Jurkat, Clone E6-1 (cell line): ENCODE measurements at regions not wholly inside any gene's neighbourhood (a gene's known extent, or its start where the extent isn't known, plus 50 kb on each side); places are given as distances from the start of the nearest gene placed in this dataset.

Source experiments
- DNase-seq: peaks from one replicate; pipeline ENCODE4 v3.0.0-alpha.2; 2011; ENCODE audit warnings: low read depth, low spot score
- H3K4me3 ChIP-seq: 2 replicates; pipeline ENCODE4 v1.5.1; 2011; ENCODE audit warnings: mild to moderate bottlenecking, low read length, control low read depth, moderate library complexity

DNA sequence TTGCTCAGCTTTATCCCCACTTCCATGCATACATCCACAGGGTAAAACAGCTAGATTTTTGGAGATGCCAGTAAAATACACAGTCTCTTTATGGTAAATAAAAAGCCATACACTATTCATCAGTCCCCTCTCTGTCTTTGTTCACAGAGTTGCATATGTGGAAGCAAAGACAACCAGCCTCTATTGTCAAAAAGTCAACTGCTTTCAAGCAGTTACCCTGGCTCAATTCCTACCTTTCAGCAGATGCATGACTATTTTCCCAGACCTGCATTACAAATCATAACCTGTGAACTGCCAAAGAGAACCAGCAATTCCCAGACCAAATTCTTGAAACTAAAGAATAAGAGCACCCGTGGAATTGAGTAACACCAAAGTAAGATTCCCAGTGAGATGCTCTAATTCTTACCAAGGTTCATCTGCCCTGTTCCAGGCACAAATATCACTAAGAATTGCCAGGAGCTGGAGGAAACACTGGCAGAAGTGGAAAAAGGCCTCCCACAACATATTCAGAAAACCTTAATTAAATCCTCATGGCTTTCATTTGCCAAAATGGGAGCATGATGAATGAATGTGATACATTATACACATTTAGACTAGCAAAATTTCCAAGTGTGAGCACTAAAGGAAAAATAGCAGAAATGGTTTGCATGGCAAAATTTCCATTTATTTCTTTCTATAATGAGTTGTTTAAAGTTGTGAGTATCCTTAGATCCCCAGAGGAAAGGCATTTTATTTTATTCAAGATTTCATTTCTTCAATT lies 391.2 kb upstream of the ADGRL3 start:
- DNase-seq: no peak

DNA sequence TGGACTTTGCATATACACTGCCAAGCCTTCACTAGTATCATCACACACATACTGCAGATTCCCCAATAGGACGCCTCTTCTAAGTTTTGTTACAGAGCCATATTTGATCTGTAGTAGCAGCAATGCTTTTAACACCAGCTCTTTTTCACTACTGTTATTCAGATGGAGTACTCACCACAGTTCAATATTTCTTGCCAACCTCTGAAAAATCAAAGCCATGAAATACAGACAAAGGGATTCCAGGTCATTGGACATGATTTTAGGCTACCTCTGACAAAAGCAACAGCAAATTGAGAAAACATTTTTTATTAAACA lies 390.7 kb upstream of the ADGRL3 start:
- no peak overlapping the region for H3K4me3 ChIP-seq
- no peak for DNase-seq

More for the DNA sequence above, 391.2 kb upstream of the ADGRL3 start:
- no peak overlapping the region for H3K4me3 ChIP-seq

DNA sequence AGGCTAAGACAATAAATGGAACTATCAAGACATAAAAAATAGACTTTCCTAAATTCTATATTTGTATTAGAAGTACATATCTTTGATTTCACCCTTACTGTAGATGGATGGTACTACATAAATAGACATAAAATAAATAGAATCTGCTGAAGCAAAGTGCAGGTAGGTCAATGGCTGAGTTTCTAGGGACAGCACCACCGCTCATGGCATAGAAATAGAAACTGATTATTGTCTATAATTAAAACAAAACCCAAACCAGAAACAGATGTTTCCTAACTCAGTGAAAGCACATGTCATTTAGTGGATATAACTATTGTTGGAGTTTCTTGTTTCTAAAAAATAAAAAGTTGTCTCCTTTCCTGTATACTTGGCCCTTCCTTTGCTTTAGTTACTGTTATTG lies 387.3 kb upstream of the ADGRL3 start:
- DNase-seq: no peak
- H3K4me3 ChIP-seq: no peak overlapping the region

DNA sequence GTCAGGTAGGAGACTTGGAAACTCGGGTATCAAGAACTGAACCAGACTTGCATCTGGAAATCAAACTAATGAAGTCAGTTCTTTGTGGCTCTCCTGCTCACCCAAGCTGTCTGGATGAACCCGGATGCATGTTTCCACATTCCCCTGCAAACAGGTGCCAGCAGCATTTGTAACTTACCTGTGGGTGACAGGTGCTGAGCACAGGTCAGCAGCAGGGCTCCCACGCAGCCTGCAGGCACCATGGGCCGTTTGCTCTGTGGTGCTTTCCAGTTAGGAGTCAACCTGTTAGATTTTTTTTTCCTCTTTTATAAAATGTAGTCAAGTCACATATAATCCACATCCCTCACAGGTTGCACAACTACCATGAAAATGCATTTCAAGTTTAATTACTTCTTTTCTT lies 385.6 kb upstream of the ADGRL3 start:
- no peak for DNase-seq
- H3K4me3 ChIP-seq: no peak overlapping the region

DNA sequence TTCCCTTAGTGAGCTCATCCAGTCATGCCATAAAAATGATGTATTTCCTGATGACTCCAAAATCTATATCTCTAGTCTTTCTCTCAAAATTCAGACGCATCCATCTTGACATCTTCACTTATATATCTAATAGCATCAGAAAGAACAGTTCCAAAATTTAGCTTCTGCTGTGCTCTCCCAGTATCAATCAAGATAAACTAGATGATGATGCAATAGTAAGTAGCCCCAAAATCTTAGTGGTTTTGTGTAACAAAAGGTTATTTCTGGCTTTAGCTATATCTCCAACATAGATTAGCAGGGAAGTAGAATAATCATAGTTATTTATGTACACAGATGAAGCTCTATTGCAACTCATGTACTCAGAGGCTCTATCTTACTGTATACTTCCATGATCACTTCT lies 382.5 kb upstream of the ADGRL3 start:
- DNase-seq: no peak
- no peak overlapping the region for H3K4me3 ChIP-seq

DNA sequence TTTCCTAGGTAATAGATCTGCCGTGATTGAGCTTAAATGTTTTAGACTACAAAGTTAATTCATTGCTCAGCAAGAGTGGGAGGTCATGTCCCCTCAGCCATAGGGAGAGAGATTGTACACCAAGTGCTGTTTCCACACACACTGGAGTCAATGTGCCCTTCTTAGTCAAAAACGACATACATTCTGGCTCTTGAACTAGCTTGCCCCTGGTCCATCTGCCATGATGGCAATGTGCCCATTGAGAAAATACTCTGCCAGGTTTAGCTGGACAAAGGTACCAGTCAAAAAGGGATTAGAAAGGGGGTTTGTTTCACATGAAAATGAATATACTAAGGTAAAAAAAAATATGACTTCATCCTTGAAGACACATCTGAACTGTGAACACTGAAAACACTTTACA lies 377.1 kb upstream of the ADGRL3 start:
- DNase-seq: no peak
- H3K4me3 ChIP-seq: no peak overlapping the region

DNA sequence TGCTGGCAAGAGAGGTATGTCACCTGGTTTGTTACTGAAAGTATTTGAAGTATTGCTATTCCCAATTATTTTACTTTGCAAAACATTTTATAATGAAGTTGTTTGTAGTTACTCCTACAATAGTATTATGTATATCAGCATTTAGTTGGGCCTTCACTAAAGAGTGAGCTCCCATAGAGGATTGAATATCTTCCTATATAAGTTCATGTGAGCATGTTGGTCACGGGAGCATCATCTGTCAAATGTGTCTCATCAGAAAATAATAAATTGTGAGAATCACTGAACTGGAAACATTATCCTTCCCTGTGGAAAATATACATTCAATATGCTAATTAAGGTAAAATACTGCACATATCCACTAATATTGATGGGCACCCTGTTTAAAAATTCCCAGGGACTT lies 360.1 kb upstream of the ADGRL3 start:
- no peak for DNase-seq
- H3K4me3 ChIP-seq: no peak overlapping the region

DNA sequence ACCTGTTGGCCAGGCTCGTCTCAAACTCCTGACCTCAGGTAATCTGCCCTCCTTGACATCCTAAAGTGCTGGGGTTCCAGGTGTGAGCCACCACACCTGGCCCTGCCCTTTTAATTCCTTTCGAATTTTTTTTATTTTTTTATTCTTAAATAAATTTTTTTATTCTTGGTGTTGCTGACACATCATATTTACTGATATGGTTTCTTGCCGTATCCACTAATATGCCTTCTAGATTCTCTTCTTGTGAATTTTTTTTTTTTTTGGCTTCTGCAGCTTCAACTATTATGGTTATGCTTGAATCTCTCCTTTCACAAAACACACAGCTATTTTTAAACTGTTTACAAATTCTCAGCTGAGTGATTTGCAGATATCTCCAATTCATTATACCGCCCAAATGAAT lies 353.4 kb upstream of the ADGRL3 start:
- H3K4me3 ChIP-seq: no peak overlapping the region
- no peak for DNase-seq

DNA sequence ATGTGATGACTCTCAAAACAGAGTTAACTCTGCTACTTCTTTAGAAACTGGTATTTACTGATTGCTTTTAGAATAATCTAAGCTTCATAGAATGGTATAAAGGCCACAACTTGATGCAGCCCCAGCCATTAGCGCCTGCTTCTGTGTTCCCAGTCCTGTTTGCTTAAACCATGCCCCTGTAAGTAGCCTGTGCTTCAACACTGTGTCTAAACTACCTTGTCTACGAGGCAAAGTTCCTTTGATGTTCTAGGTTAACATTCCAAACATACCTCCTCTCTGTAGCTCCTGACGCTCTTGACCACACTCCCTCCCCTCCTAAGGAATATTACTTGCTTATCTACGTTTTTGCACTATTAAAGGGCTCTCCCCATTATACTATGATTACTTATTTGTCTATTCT lies 352.5 kb upstream of the ADGRL3 start:
- DNase-seq: no peak

DNA sequence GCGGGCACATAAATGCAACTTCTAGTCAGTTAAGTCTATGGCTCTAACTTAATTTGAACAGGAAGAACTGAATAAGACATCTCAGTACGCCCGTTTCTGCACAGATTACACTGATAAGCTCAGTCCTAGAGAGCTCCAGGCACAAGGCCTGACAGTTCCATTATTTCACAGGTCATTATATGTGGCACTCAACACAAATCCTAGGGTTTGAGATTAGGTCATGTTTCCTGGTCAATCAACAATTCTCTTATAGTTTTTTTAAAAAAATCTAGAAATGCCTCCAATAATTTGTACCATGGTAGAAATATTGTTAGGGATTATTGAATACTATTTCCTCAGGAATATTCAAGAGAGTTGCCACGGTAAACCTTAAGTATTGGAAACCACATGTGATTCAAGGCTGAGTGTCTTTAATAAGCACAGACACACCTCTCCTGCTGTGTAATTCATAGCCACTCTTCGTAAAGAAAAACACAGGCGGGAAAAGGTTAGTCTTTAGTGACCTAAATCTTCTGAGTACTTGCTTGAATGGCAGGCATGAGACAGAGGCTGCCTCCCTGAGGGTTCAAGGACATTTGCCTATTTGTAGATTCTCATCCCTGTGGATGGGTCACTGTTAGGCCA lies 342.9 kb upstream of the ADGRL3 start:
- H3K4me3 ChIP-seq: no peak overlapping the region
- DNase-seq: no peak

More for the DNA sequence above, 352.5 kb upstream of the ADGRL3 start:
- H3K4me3 ChIP-seq: no peak overlapping the region

DNA sequence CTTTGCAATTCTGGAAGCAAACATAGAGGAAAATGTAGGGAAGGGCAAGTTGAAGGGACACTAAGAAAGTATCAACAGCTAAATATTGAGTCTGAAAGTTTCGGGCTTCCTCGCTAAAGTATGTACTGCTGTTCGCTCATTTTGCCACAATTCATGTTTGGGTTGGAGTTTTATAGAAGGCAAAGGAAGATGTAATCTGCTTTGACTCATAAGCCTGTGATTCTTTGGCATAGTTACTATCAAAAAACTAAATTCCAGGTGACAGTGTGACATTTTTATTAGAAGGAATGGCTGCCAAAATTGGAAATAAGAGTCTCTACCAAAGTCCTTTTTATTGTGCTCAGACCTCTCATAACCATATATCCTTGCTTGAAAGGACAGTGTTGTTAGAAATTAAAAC lies 336.7 kb upstream of the ADGRL3 start:
- no peak overlapping the region for H3K4me3 ChIP-seq
- no peak for DNase-seq

DNA sequence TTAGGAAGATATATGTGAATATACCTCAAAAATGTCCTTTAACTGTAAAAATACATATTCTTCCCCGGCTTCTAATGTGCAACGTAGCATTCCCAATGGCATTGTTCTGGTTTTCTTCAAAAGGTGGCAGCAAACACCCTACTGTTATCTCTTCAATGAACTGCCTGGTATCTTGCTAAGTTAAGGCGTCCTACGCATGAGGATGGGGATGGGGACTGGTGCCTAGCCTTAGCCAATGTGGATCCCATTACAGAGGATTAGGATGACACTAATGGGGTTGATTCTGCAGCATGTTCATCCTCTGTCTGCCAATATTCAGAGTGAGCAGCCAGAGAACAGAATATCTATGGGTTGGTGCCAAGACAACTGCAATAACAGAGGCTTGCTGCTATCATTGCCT lies 334.9 kb upstream of the ADGRL3 start:
- no peak overlapping the region for H3K4me3 ChIP-seq
- DNase-seq: no peak

DNA sequence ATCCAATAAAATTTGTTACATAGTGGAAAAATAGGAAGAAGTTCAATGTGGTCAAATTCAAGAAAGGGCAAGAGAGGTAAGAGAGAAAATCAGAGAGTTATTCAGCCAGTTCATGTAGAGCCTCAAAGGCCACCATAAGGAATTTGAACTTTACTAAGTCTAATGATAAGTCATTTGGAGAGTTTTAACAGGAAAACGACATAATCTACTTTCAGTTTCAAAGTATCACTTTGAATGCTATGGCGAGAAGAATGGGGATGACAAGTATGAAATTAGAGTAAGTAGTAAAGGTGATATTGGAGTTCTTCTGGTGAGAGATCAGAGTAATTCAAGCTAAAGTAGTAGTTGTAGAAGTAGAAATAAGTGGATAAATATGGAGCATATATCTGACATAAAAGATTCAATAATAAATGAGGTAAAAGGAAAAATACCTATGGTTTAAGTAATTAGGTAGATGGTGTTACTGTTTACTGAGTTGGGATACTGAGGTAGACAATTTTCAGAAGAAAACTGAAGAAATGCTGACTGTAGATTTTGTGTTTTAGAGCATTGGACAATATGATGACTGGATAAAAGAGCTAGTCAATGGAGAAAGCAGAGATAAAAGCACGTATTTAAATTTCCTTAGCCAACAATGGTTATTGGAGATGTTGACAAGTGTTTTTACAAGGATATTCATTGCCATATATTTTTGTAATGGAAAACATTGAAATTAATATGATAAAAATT lies 331.7 kb upstream of the ADGRL3 start:
- no peak overlapping the region for H3K4me3 ChIP-seq
- DNase-seq: no peak

DNA sequence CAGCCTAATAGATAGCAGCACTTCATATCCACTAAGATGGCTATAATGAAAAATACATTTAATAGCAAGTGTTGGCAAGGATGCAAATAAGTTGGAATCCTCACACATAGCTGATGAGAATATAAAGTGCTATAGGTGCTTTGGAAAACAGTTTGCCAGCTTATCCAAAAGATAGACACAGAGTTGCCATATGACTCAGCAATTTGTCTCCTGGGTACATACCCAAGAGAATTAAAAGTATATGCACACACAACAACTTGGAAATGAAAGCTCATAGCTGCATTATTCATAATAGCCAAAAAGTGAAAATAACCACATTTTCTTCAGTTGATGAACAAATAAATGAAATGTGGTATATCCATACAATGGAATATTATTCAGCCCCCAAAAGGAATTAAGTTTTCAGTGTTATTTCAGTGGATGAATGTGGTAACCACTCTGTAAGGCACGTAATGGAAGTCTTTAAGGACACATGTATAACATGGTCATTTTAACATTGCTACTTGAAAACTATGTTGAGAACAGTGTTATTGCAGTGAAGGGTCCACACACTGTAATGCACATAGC lies 320.9 kb upstream of the ADGRL3 start:
- H3K4me3 ChIP-seq: no peak overlapping the region

DNA sequence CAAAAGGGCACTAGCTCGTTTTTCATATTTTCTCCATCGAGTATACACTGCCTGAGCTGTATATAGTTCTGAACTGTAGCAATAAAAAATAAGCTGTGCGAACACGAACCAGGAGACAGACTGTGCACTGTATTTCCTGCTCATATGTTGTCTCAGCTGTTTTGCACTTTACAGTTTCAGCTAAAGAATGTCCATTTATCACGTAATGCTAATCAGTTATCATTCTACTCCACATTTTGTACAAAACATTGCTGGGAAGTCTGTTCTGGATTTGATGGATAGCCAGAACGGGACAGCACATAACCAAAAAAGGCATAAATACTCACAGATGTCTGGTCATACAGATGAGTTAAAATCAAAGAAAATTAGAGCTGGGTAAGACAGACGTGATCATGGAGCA lies 315.5 kb upstream of the ADGRL3 start:
- DNase-seq: no peak
- H3K4me3 ChIP-seq: no peak overlapping the region

More for the DNA sequence above, 320.9 kb upstream of the ADGRL3 start:
- DNase-seq: no peak

DNA sequence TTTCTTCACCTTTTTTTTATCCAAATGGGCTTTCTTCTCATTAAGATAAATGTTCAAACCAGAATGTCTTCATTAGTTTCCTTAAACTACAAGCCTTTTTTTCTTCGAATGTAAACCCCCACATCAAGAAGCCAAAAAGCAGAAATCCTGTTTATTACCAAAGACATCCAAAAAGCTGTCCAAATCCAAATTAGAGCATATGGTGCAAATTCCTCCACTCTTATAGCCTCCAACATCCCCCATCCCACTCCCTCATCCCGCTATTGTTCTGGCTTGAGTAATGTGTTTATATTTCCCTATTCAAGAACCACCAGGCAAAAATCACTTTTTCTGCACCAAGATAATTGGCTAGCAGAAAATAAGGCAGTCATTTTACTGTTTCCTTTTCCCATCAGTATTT lies 315.1 kb upstream of the ADGRL3 start:
- DNase-seq: no peak
- H3K4me3 ChIP-seq: no peak overlapping the region

DNA sequence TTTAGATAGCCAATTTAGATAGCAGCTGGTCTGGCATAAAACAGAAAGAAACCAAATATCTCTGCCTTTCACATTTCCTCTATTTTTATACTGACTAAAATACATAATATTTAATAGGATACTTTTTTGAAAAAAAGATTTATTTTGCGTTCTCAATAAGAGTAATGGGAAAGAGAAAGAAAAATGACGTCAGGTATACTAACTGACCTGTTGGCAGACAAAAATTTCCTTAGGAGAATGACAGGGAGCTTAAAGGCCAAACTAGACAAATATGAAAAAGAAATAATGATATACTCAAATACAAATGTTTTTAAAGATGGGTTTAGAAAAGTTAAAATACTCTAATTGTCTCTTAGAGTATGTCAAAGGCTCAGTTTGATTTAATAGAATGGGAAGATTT lies 309.4 kb upstream of the ADGRL3 start:
- no peak overlapping the region for H3K4me3 ChIP-seq
- DNase-seq: no peak

DNA sequence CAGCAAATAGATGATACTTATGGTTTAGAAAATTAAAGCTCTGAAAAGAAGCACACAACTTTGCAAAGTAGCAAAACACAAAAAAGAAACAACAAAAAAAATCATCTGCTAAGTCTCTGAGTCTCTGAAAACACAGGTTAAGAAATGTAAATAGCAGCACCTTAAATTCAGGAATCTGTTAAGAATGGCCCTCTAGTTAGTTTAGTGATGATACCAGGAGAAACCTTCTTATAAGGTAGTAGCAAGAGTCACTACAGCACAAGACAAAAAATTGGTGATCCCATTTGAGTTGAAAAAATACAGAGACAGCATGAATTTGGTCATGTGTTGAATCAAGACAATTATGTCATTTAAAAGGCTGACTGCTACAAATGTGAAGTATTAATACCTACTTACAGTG lies 308.2 kb upstream of the ADGRL3 start:
- no peak for DNase-seq
- H3K4me3 ChIP-seq: no peak overlapping the region

DNA sequence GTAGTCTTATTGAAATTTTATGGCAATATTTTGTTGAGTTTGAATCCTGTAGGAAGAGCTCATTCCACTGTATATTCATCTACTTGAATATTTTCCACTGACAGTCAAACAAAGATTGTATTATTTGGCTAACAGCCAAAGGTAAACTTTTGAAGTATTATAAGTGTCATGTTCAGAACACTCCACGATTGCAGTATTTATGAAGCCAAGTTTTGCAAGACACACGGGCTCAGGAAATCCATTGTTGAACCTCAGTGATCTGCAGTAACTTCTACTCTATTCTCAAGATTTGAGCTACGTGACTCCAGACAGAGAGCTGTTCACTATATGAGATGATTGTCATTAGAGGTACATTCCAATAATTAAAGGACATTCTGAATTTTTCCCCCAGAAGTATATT lies 302.7 kb upstream of the ADGRL3 start:
- DNase-seq: no peak
- H3K4me3 ChIP-seq: no peak overlapping the region

DNA sequence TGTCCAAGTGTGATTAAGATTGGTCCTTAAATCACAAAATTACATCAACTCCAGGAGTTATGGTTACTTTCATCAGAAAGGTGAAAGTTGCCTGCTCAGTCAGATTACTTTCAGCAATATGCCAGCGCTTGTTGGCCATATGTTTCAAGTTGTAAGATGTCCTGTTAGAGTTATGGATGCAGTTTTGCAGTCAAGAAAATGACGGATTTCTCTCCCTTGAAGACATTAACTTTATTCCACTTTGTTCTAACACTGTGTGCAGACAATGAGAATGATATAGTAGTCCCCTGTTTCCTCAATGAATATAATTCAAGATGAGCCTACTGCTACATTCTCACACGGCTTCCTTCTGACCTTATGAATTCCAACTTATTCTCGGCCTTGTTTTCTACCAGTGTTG lies 295.0 kb upstream of the ADGRL3 start:
- DNase-seq: no peak
- H3K4me3 ChIP-seq: no peak overlapping the region
